ENCODE measurements at regions not wholly inside any gene's neighbourhood (a gene's known extent, or its start where the extent isn't known, plus 50 kb on each side); places are given as distances from the start of the nearest gene placed in this dataset.

DNA sequence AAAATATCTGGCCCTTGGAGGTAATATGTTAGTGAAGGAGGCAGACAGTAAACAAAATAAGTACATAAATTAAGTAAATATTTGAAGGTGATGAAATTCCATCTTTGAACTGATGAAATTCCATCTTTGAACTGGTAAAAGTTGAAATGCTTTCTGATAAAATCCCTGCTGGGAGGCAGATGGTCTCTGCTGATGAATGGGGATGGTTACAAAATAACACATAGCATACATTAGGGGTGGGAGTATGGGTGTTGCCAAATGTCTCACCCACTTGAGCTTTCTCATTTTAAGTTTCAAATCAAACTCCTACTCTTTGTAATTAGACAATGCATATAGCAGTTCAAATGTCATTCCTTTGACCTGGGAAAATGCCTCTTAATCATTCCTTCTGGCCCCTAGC lies 77.5 kb upstream of the SORCS3 start:
- TF ChIP-seq, protein P1, sequence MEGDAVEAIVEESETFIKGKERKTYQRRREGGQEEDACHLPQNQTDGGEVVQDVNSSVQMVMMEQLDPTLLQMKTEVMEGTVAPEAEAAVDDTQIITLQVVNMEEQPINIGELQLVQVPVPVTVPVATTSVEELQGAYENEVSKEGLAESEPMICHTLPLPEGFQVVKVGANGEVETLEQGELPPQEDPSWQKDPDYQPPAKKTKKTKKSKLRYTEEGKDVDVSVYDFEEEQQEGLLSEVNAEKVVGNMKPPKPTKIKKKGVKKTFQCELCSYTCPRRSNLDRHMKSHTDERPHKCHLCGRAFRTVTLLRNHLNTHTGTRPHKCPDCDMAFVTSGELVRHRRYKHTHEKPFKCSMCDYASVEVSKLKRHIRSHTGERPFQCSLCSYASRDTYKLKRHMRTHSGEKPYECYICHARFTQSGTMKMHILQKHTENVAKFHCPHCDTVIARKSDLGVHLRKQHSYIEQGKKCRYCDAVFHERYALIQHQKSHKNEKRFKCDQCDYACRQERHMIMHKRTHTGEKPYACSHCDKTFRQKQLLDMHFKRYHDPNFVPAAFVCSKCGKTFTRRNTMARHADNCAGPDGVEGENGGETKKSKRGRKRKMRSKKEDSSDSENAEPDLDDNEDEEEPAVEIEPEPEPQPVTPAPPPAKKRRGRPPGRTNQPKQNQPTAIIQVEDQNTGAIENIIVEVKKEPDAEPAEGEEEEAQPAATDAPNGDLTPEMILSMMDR (conservative IDR thresholded peaks at IDR 0.05; ENCODE audit: low read depth, low read length): no peak
- no peak for DNase-seq (ENCODE audit: low read depth)
- H3K4me3 ChIP-seq (ENCODE audit: low read depth, low read length): no peak overlapping the region

DNA sequence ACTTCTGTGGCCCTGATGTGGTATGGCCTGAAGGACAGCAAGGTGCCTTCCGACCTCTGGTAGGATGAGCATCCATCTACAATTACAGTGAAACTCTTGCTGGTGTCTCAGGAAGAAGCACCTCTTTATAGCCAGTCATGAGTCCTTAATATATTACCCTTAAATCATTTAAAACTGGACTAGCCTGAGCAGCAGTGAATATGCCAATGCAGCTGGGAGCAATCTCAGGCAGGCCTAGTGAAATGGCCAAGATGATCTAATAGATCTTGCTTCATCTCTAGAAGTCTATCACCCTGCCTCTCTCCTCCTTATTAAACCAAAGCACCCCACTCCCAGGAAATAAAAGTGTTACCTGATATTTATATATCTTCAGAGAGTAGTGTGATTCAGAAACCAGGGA lies 66.7 kb upstream of the SORCS3 start:
- no peak overlapping the region for H3K4me3 ChIP-seq (ENCODE audit: low read depth, low read length)
- no peak for DNase-seq (ENCODE audit: low read depth)
- TF ChIP-seq, protein P1 (conservative IDR thresholded peaks at IDR 0.05; ENCODE audit: low read depth, low read length): no peak

DNA sequence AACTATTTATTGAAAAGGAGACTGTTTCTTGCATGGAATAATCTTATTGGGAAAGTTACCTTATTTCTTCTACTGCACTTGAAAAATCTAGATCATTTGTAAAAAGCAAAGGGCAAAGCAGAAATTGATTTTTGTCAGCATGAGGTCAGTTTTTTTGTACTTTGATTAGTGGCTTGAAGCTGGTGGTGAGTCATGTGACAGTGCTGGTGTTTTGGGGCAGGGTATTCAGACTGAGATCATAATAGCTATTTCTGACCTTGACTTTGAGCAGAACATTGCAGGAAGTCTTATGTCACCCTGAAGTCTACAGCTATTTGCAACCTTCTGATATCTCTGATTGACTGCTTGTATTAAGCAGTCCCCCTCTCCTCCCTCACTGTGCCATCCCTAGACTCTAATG lies 66.3 kb upstream of the SORCS3 start:
- no peak overlapping the region for H3K4me3 ChIP-seq (ENCODE audit: low read depth, low read length)
- TF ChIP-seq, protein P1 (conservative IDR thresholded peaks at IDR 0.05; ENCODE audit: low read depth, low read length): no peak
- DNase-seq (ENCODE audit: low read depth): no peak

DNA sequence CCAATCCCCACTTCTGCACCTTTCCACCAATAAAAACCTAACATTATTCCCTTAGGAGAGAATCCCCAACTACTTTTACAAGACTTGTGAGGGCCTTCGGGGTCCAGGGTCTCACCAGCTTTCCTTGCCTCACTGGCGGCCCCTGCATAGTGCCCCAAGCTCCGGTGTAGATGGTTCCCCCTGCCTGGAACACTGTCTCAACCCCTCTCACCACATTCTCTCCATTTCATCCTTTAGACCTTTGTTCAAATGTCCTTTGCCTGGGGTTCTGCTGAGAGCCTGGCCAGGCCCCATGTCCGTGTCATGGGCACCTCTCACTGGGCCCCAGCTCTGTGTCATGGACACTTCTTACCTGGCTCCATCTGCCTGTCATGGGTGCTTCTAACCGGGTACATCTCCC lies 64.5 kb upstream of the SORCS3 start:
- TF ChIP-seq, protein P1 (conservative IDR thresholded peaks at IDR 0.05; ENCODE audit: low read depth, low read length): no peak
- no peak for DNase-seq (ENCODE audit: low read depth)
- no peak overlapping the region for H3K4me3 ChIP-seq (ENCODE audit: low read depth, low read length)

DNA sequence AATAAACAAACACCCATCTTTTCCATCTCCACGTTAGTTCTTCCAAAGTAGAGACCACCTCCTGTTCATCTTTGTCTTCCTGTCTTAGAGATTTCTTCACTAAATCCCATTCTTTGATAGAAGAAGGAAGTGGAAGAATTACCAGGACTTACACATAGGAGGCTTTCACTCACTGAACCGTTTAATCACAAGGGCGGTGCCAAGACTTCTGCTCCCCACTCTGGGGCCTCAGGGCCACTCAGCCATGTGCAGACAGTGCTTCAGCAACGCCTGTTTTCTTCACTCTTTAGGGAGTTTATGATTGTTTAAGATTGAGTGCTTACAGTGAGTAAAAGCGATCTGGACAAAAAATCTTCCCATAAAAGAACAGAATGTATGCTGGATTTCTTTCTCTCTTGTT lies 63.9 kb upstream of the SORCS3 start:
- TF ChIP-seq, protein P1 (conservative IDR thresholded peaks at IDR 0.05; ENCODE audit: low read depth, low read length): no peak
- no peak overlapping the region for H3K4me3 ChIP-seq (ENCODE audit: low read depth, low read length)
- no peak for DNase-seq (ENCODE audit: low read depth)

DNA sequence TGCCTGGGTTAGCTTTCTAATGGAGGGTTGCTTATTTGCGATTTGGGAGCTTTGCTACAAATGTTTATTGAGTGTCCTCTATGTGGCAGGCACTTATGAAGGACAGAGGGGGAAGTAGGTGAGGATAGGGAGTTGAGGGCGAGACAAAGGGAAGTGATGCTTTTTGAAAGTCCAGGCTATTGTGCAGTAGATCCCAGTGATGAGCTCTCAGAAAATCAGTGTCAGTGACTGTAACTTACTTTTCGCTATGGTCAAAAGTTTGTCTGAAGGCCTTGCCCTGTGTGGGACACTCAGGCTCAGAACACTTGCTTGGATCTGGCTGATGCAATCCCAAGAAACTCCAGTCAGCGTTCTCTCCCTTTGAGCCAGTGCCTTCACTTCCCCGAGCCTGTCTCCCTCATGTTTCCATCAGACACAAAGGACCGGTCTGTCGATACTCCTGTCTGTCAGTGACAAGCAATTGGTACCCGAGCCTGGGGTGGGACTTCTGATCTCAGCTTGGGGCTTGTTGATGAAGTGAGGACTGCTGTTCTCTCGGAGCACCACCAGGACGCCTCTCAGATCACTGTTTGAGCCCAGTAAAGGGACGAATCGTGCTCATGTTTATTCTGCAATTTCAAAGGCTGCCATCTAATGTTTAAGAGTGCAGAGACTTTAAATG lies 63.1 kb upstream of the SORCS3 start:
- H3K4me3 ChIP-seq (ENCODE audit: low read depth, low read length): no peak overlapping the region
- peak; percentile 2 for DNase-seq (ENCODE audit: low read depth)
- TF ChIP-seq, protein P1 (conservative IDR thresholded peaks at IDR 0.05; ENCODE audit: low read depth, low read length): no peak

DNA sequence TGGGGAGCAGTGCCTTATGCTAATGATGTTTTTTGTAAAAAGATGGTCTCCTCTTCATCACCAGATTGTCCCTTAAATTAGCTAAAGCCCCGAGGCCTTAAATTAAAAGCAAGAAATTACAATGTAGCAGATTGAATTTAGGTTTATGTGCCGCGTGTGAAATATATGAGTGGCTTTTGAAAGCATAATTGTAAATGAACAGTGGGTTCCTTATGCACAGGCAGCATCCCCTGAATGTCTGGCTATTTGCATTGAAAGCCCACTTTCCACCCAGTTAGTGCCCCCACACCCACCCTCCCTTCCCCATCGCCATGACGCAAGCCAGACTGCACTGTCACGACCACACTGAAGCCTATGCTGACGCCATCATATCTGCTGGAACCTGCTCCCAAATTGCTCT lies 62.4 kb upstream of the SORCS3 start:
- DNase-seq (ENCODE audit: low read depth): no peak
- TF ChIP-seq, protein P1 (conservative IDR thresholded peaks at IDR 0.05; ENCODE audit: low read depth, low read length): no peak
- no peak overlapping the region for H3K4me3 ChIP-seq (ENCODE audit: low read depth, low read length)
